ENCODE measurements at regions not wholly inside any gene's neighbourhood (a gene's known extent, or its start where the extent isn't known, plus 50 kb on each side); places are given as distances from the start of the nearest gene placed in this dataset.

DNA sequence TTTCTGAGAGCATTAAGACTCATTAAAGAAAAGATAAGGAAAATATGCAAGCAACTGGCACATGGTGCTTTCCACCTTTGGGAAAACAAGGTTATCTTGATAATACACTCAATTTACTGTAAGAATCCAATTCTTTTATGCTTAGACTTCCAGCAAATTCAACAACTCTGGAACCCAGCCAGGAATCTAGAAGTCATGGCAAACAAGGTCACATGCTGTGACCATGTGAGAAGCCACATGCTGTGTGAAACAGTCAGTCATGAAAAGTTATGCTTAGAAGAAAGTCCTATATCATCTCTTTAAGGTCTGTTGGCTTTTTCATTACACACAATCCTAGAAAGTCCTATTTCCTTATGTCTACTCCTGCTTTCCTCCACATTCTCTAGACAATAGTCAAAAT is 581.8 kb upstream of the C9orf72 start:
- intact Hi-C loops (cut with DNase I; ENCODE audit: low total_unique reads), result no loop called here
- no peak for DNase-seq (ENCODE audit: low spot score in 2 of 2)
- TF ChIP-seq, protein P1, sequence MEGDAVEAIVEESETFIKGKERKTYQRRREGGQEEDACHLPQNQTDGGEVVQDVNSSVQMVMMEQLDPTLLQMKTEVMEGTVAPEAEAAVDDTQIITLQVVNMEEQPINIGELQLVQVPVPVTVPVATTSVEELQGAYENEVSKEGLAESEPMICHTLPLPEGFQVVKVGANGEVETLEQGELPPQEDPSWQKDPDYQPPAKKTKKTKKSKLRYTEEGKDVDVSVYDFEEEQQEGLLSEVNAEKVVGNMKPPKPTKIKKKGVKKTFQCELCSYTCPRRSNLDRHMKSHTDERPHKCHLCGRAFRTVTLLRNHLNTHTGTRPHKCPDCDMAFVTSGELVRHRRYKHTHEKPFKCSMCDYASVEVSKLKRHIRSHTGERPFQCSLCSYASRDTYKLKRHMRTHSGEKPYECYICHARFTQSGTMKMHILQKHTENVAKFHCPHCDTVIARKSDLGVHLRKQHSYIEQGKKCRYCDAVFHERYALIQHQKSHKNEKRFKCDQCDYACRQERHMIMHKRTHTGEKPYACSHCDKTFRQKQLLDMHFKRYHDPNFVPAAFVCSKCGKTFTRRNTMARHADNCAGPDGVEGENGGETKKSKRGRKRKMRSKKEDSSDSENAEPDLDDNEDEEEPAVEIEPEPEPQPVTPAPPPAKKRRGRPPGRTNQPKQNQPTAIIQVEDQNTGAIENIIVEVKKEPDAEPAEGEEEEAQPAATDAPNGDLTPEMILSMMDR (IDR thresholded peaks at IDR 0.05), result no peak
- no peak for TF ChIP-seq POLR2A (IDR thresholded peaks at IDR 0.05)
- no peak overlapping the region for H3K4me3 ChIP-seq (ENCODE audit: low read depth, poor library complexity, severe bottlenecking)

GRCh38 chr9:28155671-28156070 is 582.4 kb upstream of the C9orf72 start:
- no peak overlapping the region for H3K4me3 ChIP-seq (ENCODE audit: low read depth, poor library complexity, severe bottlenecking)
- intact Hi-C loops (cut with DNase I; ENCODE audit: low total_unique reads), result no loop called here
- 39 to 56% methylated on average over 2 of the region's 2 CpGs for WGBS, 2 donors
- no peak for DNase-seq (ENCODE audit: low spot score in 2 of 2)
- TF ChIP-seq, protein P1 (IDR thresholded peaks at IDR 0.05), result no peak
- no peak for TF ChIP-seq POLR2A (IDR thresholded peaks at IDR 0.05)

DNA sequence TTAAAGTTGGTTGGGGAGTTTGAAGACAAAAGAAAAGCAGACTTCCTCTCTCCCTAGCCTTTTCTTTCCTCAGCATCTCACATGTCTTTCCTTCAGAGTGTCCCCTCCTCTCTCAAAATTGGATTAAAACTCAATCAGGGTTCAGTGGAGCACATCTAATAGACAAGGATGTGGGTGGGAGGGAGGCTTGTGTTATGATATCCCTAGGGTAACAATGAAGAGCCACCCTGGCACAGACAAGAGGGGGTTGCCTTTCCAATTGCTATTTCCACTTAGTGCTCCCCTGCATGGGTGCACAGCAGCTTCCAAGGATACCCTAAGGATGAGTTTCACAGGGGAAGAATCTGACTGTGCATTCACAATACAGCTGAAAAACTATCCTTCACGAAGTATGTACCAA is 585.2 kb upstream of the C9orf72 start:
- intact Hi-C loops (cut with DNase I; ENCODE audit: low total_unique reads), result no loop called here
- TF ChIP-seq POLR2A (IDR thresholded peaks at IDR 0.05), result no peak
- TF ChIP-seq, protein P1 (IDR thresholded peaks at IDR 0.05), result no peak
- whole genome bisulfite sequencing, 2 donors, result 85 to 90% methylated on average over 1 of the region's 1 CpG
- DNase-seq (ENCODE audit: low spot score in 2 of 2), result no peak
- no peak overlapping the region for H3K4me3 ChIP-seq (ENCODE audit: low read depth, poor library complexity, severe bottlenecking)

DNA sequence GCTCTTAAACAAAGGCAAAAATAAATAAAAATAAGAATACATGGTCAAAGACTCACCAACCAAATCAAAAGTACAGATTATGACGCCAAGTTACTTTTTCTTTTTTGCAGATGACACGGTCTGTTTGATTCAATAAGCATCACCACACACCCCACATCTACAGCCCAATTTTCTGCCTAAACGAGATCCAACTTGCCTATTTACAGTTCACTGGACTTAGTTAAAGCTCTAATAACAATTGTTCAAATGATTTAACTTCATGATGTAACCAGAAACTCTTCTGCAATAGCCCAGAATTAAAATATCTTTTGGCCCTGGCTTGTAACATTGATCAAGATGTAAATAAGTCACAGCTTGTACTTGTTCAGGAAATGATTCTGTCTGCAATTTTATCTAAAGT is 590.3 kb upstream of the C9orf72 start:
- H3K4me3 ChIP-seq (ENCODE audit: low read depth, poor library complexity, severe bottlenecking), result no peak overlapping the region
- no peak for TF ChIP-seq POLR2A (IDR thresholded peaks at IDR 0.05)
- TF ChIP-seq, protein P1 (IDR thresholded peaks at IDR 0.05), result no peak
- intact Hi-C loops (cut with DNase I; ENCODE audit: low total_unique reads), result no loop called here
- 61 to 62% methylated on average over 3 of the region's 3 CpGs for WGBS, 2 donors
- no peak for DNase-seq (ENCODE audit: low spot score in 2 of 2)

DNA sequence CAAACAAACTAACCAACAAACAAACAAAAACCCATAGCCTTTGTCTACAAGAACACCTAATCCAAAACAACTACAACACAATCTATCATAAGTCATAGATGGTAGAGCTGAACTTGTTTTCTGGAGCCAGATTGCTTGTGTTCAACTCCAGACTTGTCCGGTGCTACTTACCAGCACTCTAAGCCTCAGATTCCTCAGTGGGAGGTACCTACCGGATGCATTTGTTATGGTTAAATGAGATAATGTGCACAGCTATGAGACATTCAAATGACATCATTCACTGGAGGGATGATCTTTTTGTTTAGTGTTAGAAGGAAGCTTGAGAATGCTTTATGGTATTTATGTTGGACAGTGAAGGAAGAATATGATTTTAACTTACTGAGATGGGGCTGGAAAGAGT is 592.9 kb upstream of the C9orf72 start:
- intact Hi-C loops (cut with DNase I; ENCODE audit: low total_unique reads), result no loop called here
- 82 to 91% methylated on average over 2 of the region's 2 CpGs for WGBS, 2 donors
- no peak for DNase-seq (ENCODE audit: low spot score in 2 of 2)
- H3K4me3 ChIP-seq (ENCODE audit: low read depth, poor library complexity, severe bottlenecking), result no peak overlapping the region
- no peak for TF ChIP-seq POLR2A (IDR thresholded peaks at IDR 0.05)
- TF ChIP-seq, protein P1 (IDR thresholded peaks at IDR 0.05), result no peak

GRCh38 chr9:28177142-28177541 is 603.9 kb upstream of the C9orf72 start:
- no peak overlapping the region for H3K4me3 ChIP-seq (ENCODE audit: low read depth, poor library complexity, severe bottlenecking)
- no peak for DNase-seq (ENCODE audit: low spot score in 2 of 2)
- no peak for TF ChIP-seq POLR2A (IDR thresholded peaks at IDR 0.05)
- TF ChIP-seq, protein P1 (IDR thresholded peaks at IDR 0.05), result no peak
- whole genome bisulfite sequencing, 2 donors, result 78 to 82% methylated on average over 2 of the region's 2 CpGs
- intact Hi-C loops (cut with DNase I; ENCODE audit: low total_unique reads), result no loop called here

All from lower leg skin (tissue), 4 donors.